ENCODE measurements at regions not wholly inside any gene's neighbourhood (a gene's known extent, or its start where the extent isn't known, plus 50 kb on each side); places are given as distances from the start of the nearest gene placed in this dataset.

DNA sequence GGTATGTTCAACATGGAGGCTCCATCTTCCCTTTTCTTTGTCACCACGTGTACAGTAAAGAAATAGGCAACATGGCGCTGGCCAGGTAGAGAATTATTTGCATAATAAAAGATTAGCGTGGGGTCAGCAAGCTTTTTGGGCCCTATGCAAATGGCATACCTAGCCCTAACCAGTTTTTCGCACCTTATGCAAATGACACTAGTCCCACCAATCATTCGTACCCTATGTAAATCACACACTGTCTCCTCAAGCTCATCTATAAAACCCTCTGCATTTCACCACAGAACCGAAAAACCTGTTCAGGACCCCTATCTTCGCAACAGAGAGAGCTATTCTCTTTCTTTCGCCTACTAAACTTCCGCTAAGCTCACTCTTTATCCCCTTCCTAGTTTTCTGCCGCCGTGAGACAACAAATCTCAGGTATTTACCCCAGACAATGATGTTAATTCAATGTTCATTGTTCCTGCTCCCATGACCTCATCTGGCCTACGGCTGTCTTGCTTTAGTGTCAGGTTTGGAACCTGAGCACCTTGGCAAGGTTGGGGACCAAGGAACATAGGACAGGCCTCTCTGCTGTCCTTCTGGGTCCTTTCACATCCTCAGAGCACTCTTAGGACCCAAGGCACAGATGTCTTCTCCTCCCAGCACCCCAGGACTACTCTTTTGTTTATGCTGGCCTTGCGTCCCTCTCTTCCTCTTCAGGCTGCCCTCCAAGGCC is 180.7 kb upstream of the RAI14 start:
- Histone ChIP-seq H3K4me1 (ENCODE audit: control insufficient read depth in 2 of 3, insufficient read depth in 2 of 3, low read depth in 1 of 3, low read length in 3 of 3) (peaks cover 0 to 4% (median 0%) of the 10 kb centered on the region in 3 donors), H3K27me3 (ENCODE audit: control insufficient read depth, insufficient read depth, low read length) (no peaks in the 10 kb centered on the region), H3K4me3 (ENCODE audit: low read length in 3 of 3) (no peak overlapping the region), H3K9me3 (ENCODE audit: control insufficient read depth in 2 of 3, insufficient read depth in 1 of 3, low read length in 3 of 3) (no peaks in the 10 kb centered on the region), H3K36me3 (ENCODE audit: control insufficient read depth in 2 of 3, insufficient read depth in 3 of 3, low read length in 3 of 3) (no peaks in the 10 kb centered on the region), H3K9ac (ENCODE audit: low read length in 3 of 3) (no peak overlapping the region), H3K27ac (ENCODE audit: low read depth in 2 of 2, low read length in 2 of 2) (no peak overlapping the region)
- intact Hi-C loops (cut with DNase I), result no loop called here
- FAIRE-seq (no peak), DNase-seq (no peak)
- TF ChIP-seq, protein P1, sequence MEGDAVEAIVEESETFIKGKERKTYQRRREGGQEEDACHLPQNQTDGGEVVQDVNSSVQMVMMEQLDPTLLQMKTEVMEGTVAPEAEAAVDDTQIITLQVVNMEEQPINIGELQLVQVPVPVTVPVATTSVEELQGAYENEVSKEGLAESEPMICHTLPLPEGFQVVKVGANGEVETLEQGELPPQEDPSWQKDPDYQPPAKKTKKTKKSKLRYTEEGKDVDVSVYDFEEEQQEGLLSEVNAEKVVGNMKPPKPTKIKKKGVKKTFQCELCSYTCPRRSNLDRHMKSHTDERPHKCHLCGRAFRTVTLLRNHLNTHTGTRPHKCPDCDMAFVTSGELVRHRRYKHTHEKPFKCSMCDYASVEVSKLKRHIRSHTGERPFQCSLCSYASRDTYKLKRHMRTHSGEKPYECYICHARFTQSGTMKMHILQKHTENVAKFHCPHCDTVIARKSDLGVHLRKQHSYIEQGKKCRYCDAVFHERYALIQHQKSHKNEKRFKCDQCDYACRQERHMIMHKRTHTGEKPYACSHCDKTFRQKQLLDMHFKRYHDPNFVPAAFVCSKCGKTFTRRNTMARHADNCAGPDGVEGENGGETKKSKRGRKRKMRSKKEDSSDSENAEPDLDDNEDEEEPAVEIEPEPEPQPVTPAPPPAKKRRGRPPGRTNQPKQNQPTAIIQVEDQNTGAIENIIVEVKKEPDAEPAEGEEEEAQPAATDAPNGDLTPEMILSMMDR (IDR thresholded peaks at IDR 0.05; ENCODE audit: borderline replicate concordance, extremely low read depth, insufficient read depth), result no peak

- intact Hi-C loops (cut with DNase I), result no loop called here
- no peaks in the 10 kb centered on the region for H3K27me3 ChIP-seq (ENCODE audit: control insufficient read depth, insufficient read depth, low read length)
- no peak overlapping the region for H3K27ac ChIP-seq (ENCODE audit: low read depth in 2 of 2, low read length in 2 of 2)
- peaks cover 0 to 4% (median 0%) of the 10 kb centered on the region in 3 donors for H3K4me1 ChIP-seq (ENCODE audit: control insufficient read depth in 2 of 3, insufficient read depth in 2 of 3, low read depth in 1 of 3, low read length in 3 of 3)
- TF ChIP-seq, protein P1 (IDR thresholded peaks at IDR 0.05; ENCODE audit: borderline replicate concordance, extremely low read depth, insufficient read depth), result no peak
- FAIRE-seq (no peak), DNase-seq (no peak)
- no peaks in the 10 kb centered on the region for H3K36me3 ChIP-seq (ENCODE audit: control insufficient read depth in 2 of 3, insufficient read depth in 3 of 3, low read length in 3 of 3)
- no peaks in the 10 kb centered on the region for H3K9me3 ChIP-seq (ENCODE audit: control insufficient read depth in 2 of 3, insufficient read depth in 1 of 3, low read length in 3 of 3)
- H3K4me3 ChIP-seq (ENCODE audit: low read length in 3 of 3), result no peak overlapping the region
- no peak overlapping the region for H3K9ac ChIP-seq (ENCODE audit: low read length in 3 of 3)
Observed at GRCh38 chr5:34476941-34477565, 179.1 kb upstream of the RAI14 start.

DNA sequence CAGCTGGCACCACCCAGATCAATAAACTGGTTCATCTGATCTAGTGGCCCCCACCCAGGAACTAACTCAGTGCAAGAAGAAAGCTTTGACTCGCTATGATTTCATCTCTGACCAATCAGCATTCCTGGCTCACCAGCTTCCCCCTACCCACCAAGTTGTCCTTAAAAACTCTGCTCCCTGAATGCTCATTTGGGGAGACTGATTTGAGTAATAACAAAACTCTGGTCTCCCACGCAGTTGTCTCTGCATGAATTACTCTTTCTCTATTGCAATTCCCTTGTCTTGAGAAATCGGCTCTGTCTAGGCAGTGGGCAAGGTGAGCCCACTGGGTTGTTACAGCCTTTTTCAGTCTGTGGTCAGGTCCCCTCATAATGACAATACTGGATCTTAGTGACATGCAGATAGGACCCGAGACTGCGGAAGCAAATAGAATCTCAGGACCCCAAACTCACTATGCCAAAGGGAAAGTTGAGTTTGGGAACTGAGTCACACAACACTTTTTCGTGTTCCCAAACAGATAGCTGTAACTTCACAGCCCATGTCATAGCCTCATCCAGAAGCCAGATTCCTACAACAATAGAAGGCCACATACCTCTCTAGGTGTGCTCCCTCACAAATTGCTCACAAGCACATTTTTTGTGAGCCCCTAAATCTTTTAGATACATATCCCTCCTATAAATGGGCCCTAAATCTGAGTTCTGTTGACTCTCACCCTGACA is 175.2 kb upstream of the RAI14 start:
- no peak overlapping the region for H3K4me3 ChIP-seq (ENCODE audit: low read length in 3 of 3)
- no peak overlapping the region for H3K9ac ChIP-seq (ENCODE audit: low read length in 3 of 3)
- H3K9me3 ChIP-seq (ENCODE audit: control insufficient read depth in 2 of 3, insufficient read depth in 1 of 3, low read length in 3 of 3), result no peaks in the 10 kb centered on the region
- intact Hi-C loops (cut with DNase I), result loop anchor here (10.0 kb wide), 1 partner anchor 424 kb away; no protein-coding TSS in a partner anchor
- H3K4me1 ChIP-seq (ENCODE audit: control insufficient read depth in 2 of 3, insufficient read depth in 2 of 3, low read depth in 1 of 3, low read length in 3 of 3), result no peaks in the 10 kb centered on the region
- no peaks in the 10 kb centered on the region for H3K27me3 ChIP-seq (ENCODE audit: control insufficient read depth, insufficient read depth, low read length)
- TF ChIP-seq, protein P1 (IDR thresholded peaks at IDR 0.05; ENCODE audit: borderline replicate concordance, extremely low read depth, insufficient read depth), result no peak
- no peak overlapping the region for H3K27ac ChIP-seq (ENCODE audit: low read depth in 2 of 2, low read length in 2 of 2)
- no peaks in the 10 kb centered on the region for H3K36me3 ChIP-seq (ENCODE audit: control insufficient read depth in 2 of 3, insufficient read depth in 3 of 3, low read length in 3 of 3)
- DNase-seq (no peak), FAIRE-seq (no peak)
